NCI-H226 (cell line): ENCODE measurements at regions not wholly inside any gene's neighbourhood (a gene's known extent, or its start where the extent isn't known, plus 50 kb on each side); places are given as distances from the start of the nearest gene placed in this dataset.
"Not testable (repeated sequence)": the region's sequence is repeated elsewhere in the genome, so short reads cannot be mapped to it uniquely, and the experiment has no call there.

Experiments
- DNase-seq: peaks from one replicate; pipeline ENCODE4 v3.0.0-alpha.2; 2015

GRCh38 chr22:23500508-23501260, 79.4 kb downstream of the IGLL1 start:
- DNase-seq = no peak

- DNase-seq = no peak
Measured at GRCh38 chr22:23499845-23500500, 80.1 kb downstream of the IGLL1 start.

GRCh38 chr22:23498811-23499798, 81.0 kb downstream of the IGLL1 start:
- no peak for DNase-seq

GRCh38 chr22:23497889-23498288, 82.2 kb downstream of the IGLL1 start:
- not testable (repeated sequence) for DNase-seq

GRCh38 chr22:23497016-23497885, 82.8 kb downstream of the IGLL1 start:
- no peak for DNase-seq

- DNase-seq = no peak
Measured at GRCh38 chr22:23496445-23496833, 83.7 kb downstream of the IGLL1 start.

- no peak for DNase-seq
Measured at GRCh38 chr22:23495614-23496444, 84.3 kb downstream of the IGLL1 start.

- DNase-seq = no peak
Measured at GRCh38 chr22:23494930-23495266, 85.2 kb downstream of the IGLL1 start.

GRCh38 chr22:23485490-23485889, 94.6 kb downstream of the IGLL1 start:
- no peak for DNase-seq

- DNase-seq = no peak
Measured at GRCh38 chr22:23484651-23485050, 95.4 kb downstream of the IGLL1 start.

- DNase-seq = no peak
Measured at GRCh38 chr22:23481369-23481768, 98.7 kb downstream of the IGLL1 start.

- no peak for DNase-seq
Measured at GRCh38 chr22:23478175-23478574, 101.9 kb downstream of the IGLL1 start.

- not testable (repeated sequence) for DNase-seq
Measured at GRCh38 chr22:23474531-23474930, 105.6 kb downstream of the IGLL1 start.

GRCh38 chr22:23473901-23474300, 106.2 kb downstream of the IGLL1 start:
- no peak for DNase-seq

- DNase-seq = not testable (repeated sequence)
Measured at GRCh38 chr22:23472376-23472775, 107.7 kb downstream of the IGLL1 start.

- no peak for DNase-seq
Measured at GRCh38 chr22:23471698-23472097, 108.4 kb downstream of the IGLL1 start.

- DNase-seq = no peak
Measured at GRCh38 chr22:23470811-23471389, 109.2 kb downstream of the IGLL1 start.

GRCh38 chr22:23467721-23468294, 112.3 kb downstream of the IGLL1 start:
- DNase-seq = no peak

GRCh38 chr22:23466351-23466750, 113.7 kb downstream of the IGLL1 start:
- no peak for DNase-seq

- not testable (repeated sequence) for DNase-seq
Measured at GRCh38 chr22:23464796-23465195, 115.3 kb downstream of the IGLL1 start.
